ENCODE measurements at regions not wholly inside any gene's neighbourhood (a gene's known extent, or its start where the extent isn't known, plus 50 kb on each side); places are given as distances from the start of the nearest gene placed in this dataset.

- TF ChIP-seq POLR2A (IDR thresholded peaks at IDR 0.05) (no peak), CTCF (IDR thresholded peaks at IDR 0.05) (no peak), POLR2AphosphoS5 (IDR thresholded peaks at IDR 0.05) (peak; percentile 39 to 57 (median 56)), EP300 (IDR thresholded peaks at IDR 0.05) (no peak)
Observed at GRCh38 chr22:26981541-26981940, 324.2 kb downstream of the MIAT start.

All from stomach (tissue), 4 donors.